MG63 (cell line): ENCODE measurements at regions not wholly inside any gene's neighbourhood (a gene's known extent, or its start where the extent isn't known, plus 50 kb on each side); places are given as distances from the start of the nearest gene placed in this dataset.
"Not testable (repeated sequence)": the region's sequence is repeated elsewhere in the genome, so short reads cannot be mapped to it uniquely, and the experiment has no call there.

Source experiments
- DNase-seq: peaks from one replicate; pipeline ENCODE4 v3.0.0-alpha.2; 2020
- H3K27me3 ChIP-seq: fragments of 250-450 bp; sonication (Bioruptor Pico); 2 replicates; pipeline ENCODE4 v1.5.1; 2020; ENCODE audit warnings: mild to moderate bottlenecking, moderate library complexity
- H3K36me3 ChIP-seq: fragments of 250-450 bp; sonication (Bioruptor Pico); 2 replicates; pipeline ENCODE4 v1.5.1; 2020; ENCODE audit warnings: mild to moderate bottlenecking, moderate library complexity
- H3K4me3 ChIP-seq: fragments of 250-450 bp; sonication (Bioruptor Pico); 2 replicates; pipeline ENCODE4 v1.5.1; 2020; ENCODE audit warnings: mild to moderate bottlenecking, moderate library complexity
- H3K9me3 ChIP-seq: fragments of 250-450 bp; sonication (Bioruptor Pico); 2 replicates; pipeline ENCODE4 v1.5.1; 2020; ENCODE audit warnings: mild to moderate bottlenecking, moderate library complexity

DNA sequence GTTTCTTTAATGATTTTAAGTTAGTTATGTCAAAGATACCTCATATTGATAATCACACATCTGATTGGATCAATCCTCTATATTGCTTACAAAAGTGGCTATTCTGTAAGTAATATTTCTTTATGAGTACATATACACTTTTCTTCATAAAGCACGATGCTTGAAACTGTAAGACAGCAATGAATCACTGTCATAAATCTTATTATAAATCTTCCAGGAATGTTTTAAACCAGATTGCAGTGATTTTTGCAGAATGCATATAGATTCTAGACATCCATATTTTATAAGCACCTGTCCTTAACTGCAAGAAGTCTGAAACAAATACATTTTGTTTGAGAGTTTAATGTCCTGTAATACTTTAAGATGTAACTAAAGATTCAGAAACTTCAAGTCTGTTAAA lies 367.0 kb upstream of the FANCL start:
- no peaks in the 10 kb centered on the region for H3K27me3 ChIP-seq
- H3K36me3 ChIP-seq, result no peaks in the 10 kb centered on the region
- DNase-seq, result no peak
- no peak overlapping the region for H3K4me3 ChIP-seq
- H3K9me3 ChIP-seq, result no peaks in the 10 kb centered on the region

DNA sequence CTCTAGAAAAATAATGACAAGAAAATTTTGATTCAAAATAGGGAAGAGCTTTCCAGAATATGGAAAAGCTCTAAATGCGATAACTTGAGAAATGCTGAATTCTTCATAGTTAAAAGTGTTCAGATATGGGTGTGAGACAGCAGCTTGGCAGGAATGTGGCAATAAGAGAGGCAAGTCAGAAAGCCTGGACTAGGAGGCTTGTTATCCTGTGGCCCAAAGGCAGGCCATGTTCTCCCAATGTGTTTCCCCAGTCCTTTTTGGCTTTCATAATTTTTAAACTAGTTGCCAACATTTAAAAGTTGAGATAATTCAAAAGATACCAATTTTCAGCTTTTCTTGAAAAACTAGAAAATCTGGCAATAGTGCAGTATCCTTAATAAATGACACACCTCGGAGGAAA lies 366.3 kb upstream of the FANCL start:
- Histone ChIP-seq H3K27me3 (no peaks in the 10 kb centered on the region), H3K36me3 (no peaks in the 10 kb centered on the region), H3K4me3 (no peak overlapping the region), H3K9me3 (no peaks in the 10 kb centered on the region)
- no peak for DNase-seq

GRCh38 chr2:58606799-58607198 lies 365.7 kb upstream of the FANCL start:
- no peak for DNase-seq
- Histone ChIP-seq H3K27me3 (no peaks in the 10 kb centered on the region), H3K4me3 (no peak overlapping the region), H3K9me3 (no peaks in the 10 kb centered on the region), H3K36me3 (no peaks in the 10 kb centered on the region)

- Histone ChIP-seq H3K4me3 (no peak overlapping the region), H3K9me3 (no peaks in the 10 kb centered on the region; the same call in 1 of the 2 replicates), H3K27me3 (no peaks in the 10 kb centered on the region), H3K36me3 (no peaks in the 10 kb centered on the region)
- DNase-seq, result peak; percentile 18
Measured at GRCh38 chr2:58604096-58604495, 363.0 kb upstream of the FANCL start.

- no peaks in the 10 kb centered on the region for H3K27me3 ChIP-seq
- no peak overlapping the region for H3K4me3 ChIP-seq
- DNase-seq, result peak; percentile 9
- H3K36me3 ChIP-seq, result no peaks in the 10 kb centered on the region
- H3K9me3 ChIP-seq, result no peaks in the 10 kb centered on the region; the same call in 1 of the 2 replicates
Measured at GRCh38 chr2:58601017-58601416, 359.9 kb upstream of the FANCL start.

GRCh38 chr2:58598171-58598570 lies 357.0 kb upstream of the FANCL start:
- Histone ChIP-seq H3K4me3 (no peak overlapping the region), H3K36me3 (no peaks in the 10 kb centered on the region), H3K9me3 (no peaks in the 10 kb centered on the region; the same call in 1 of the 2 replicates), H3K27me3 (no peaks in the 10 kb centered on the region)
- DNase-seq, result no peak

- DNase-seq, result no peak
- H3K27me3 ChIP-seq, result no peaks in the 10 kb centered on the region
- H3K36me3 ChIP-seq, result no peaks in the 10 kb centered on the region
- H3K4me3 ChIP-seq, result no peak overlapping the region
- H3K9me3 ChIP-seq, result no peaks in the 10 kb centered on the region
Measured at GRCh38 chr2:58595714-58596113, 354.6 kb upstream of the FANCL start.

DNA sequence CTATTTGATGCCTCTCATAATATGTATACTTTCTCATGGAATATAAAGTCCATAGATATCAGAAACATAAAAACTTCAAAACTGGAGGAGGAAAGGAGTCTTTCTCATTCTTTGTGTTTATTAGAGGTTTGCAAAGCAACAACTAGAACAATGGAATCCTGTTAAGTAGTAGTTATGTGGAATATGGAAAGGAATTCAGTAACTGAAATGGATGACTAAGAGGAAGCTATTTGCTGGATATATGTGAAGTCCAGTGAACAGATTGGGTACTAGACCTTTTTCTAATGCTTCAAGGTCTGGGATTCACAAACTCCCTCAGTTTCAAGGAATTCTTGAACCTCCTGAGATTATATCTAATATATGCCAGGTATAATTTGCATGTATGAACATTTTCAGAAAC lies 353.6 kb upstream of the FANCL start:
- no peaks in the 10 kb centered on the region for H3K9me3 ChIP-seq
- no peaks in the 10 kb centered on the region for H3K27me3 ChIP-seq
- DNase-seq, result no peak
- no peaks in the 10 kb centered on the region for H3K36me3 ChIP-seq
- H3K4me3 ChIP-seq, result no peak overlapping the region

- peak; percentile 28 for DNase-seq
- Histone ChIP-seq H3K36me3 (no peaks in the 10 kb centered on the region), H3K9me3 (no peaks in the 10 kb centered on the region), H3K27me3 (no peaks in the 10 kb centered on the region), H3K4me3 (no peak overlapping the region)
Measured at GRCh38 chr2:58594175-58594574, 353.1 kb upstream of the FANCL start.

DNA sequence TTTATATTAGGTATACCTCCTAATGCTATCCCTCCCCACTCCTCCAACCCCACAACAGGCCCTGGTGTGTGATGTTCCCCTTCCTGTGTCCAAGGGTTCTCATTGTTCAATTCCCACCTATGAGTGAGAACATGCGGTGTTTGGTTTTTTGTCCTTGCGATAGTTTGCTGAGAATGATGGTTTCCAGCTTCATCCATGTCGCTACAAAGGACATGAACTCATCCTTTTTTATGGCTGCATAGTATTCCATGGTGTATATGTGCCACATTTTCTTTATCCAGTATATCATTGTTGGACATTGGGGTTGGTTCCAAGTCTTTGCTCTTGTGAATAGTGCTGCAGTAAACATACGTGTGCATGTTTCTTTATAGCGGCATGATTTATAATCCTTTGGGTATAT lies 345.1 kb upstream of the FANCL start:
- not testable (repeated sequence) for H3K4me3 ChIP-seq, H3K27me3 ChIP-seq, DNase-seq, H3K9me3 ChIP-seq, H3K36me3 ChIP-seq

- no peaks in the 10 kb centered on the region for H3K9me3 ChIP-seq
- H3K36me3 ChIP-seq, result no peaks in the 10 kb centered on the region
- H3K4me3 ChIP-seq, result no peak overlapping the region
- no peaks in the 10 kb centered on the region for H3K27me3 ChIP-seq
- DNase-seq, result no peak
Measured at GRCh38 chr2:58585233-58585632, 344.1 kb upstream of the FANCL start.

GRCh38 chr2:58584606-58585118 lies 343.5 kb upstream of the FANCL start:
- no peak overlapping the region for H3K4me3 ChIP-seq
- no peaks in the 10 kb centered on the region for H3K9me3 ChIP-seq
- no peaks in the 10 kb centered on the region for H3K36me3 ChIP-seq
- H3K27me3 ChIP-seq, result no peaks in the 10 kb centered on the region
- DNase-seq, result no peak

DNA sequence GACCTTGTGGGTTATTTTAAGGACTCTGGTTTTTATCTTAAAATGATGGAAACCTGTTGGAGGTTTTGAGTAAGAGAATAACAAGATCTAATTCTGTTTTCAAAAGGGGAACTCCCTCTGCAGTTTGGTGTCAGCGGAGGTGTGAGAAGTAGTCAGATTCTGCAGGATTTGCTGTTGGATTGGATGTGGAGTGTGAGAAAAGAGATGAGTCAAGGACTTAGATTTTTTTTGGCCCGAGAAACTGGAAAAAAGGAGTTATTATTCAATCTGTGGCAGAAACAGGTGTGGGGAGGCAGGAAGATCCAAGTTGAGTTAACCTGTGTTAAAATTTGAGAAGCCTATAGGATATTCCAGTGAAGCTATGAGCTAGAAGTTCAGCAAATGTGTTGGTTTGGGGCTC lies 337.2 kb upstream of the FANCL start:
- no peaks in the 10 kb centered on the region for H3K9me3 ChIP-seq
- H3K27me3 ChIP-seq, result no peaks in the 10 kb centered on the region

DNA sequence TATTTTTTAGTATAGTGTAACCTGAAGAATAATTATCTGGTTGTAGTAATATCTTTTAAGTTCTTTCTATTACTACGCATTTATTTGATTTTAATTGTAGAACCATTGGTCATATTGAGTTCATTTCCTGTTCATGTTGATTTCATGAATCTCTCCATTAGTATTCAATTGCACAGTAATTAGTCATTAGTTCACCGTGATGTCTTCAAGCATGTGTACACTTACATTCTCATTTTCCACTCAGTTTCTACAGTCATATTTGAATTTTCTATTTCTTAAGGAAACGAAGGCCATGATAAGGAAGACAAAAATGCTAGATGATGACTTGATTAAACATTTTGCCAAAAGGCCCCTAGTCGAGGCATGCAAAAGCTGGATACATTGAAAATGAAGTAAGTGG lies 333.7 kb upstream of the FANCL start:
- Histone ChIP-seq H3K27me3 (no peaks in the 10 kb centered on the region), H3K9me3 (no peaks in the 10 kb centered on the region), H3K36me3 (no peaks in the 10 kb centered on the region), H3K4me3 (no peak overlapping the region)
- no peak for DNase-seq

More for the DNA sequence above, 337.2 kb upstream of the FANCL start:
- DNase-seq, result no peak
- no peaks in the 10 kb centered on the region for H3K36me3 ChIP-seq
- H3K4me3 ChIP-seq, result no peak overlapping the region

- Histone ChIP-seq H3K9me3 (no peaks in the 10 kb centered on the region), H3K36me3 (no peaks in the 10 kb centered on the region), H3K27me3 (no peaks in the 10 kb centered on the region), H3K4me3 (no peak overlapping the region)
- DNase-seq, result no peak
Measured at GRCh38 chr2:58572731-58573130, 331.6 kb upstream of the FANCL start.

DNA sequence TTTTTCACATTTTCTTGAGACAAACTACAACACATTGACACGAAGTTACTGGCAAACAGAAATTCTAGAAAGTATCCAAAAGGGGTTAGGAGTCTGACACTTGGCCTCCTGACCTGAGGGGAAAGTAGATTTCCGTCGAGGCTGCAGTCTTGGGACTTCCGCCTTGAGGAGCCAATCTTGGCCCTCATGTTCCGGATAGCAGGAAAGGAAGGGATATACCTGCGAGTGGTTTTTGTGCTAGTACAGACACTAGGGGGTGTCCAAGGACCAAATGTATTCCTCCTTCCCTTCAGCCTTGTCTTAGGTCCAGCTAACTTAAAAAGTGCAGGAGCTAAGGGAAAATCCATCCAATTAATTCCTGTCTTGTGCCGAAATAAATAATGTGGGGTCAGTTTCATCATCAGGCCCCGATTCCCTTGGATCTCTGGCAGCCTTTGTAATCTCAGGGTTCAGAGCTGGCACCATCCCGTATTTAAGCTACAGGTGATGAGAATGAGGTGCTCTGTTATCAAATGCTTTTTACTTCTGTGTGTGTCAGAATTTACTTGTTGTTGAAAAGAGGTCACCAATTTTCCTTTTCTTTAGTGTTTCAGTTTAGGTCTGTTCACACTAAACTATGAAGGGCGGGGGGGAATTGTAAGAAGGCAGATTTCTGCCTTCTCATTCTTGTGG lies 330.2 kb upstream of the FANCL start:
- H3K9me3 ChIP-seq, result no peaks in the 10 kb centered on the region
- no peaks in the 10 kb centered on the region for H3K27me3 ChIP-seq
- no peaks in the 10 kb centered on the region for H3K36me3 ChIP-seq
- H3K4me3 ChIP-seq, result no peak overlapping the region
- peak; percentile 37 for DNase-seq

- DNase-seq, result peak; percentile 22
- H3K9me3 ChIP-seq, result no peaks in the 10 kb centered on the region
- H3K4me3 ChIP-seq, result no peak overlapping the region
- no peaks in the 10 kb centered on the region for H3K27me3 ChIP-seq
- H3K36me3 ChIP-seq, result no peaks in the 10 kb centered on the region
Measured at GRCh38 chr2:58569475-58570185, 328.5 kb upstream of the FANCL start.

DNA sequence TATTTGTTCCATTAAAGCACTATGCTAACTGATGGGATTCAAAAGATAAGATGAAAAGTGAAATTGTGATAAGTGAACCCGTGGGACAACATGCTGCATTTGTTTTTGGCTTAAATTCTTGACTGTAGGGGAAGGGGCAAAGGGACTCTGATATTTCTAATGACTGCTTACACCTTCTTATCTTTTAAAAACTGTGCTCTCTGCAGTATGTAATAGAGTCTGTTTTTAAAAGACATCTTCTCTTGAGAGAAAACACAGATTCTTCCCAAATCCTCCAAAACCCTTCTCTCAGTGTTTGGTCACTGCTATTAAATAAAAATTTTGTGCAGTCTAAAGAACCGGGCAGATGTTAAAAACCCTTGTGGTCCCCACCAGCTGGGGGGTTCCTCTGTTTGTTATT lies 327.8 kb upstream of the FANCL start:
- DNase-seq, result no peak
- Histone ChIP-seq H3K36me3 (no peaks in the 10 kb centered on the region), H3K4me3 (no peak overlapping the region), H3K27me3 (no peaks in the 10 kb centered on the region), H3K9me3 (no peaks in the 10 kb centered on the region)
